Left lung (tissue), 4 donors: ENCODE measurements at regions not wholly inside any gene's neighbourhood (a gene's known extent, or its start where the extent isn't known, plus 50 kb on each side); places are given as distances from the start of the nearest gene placed in this dataset.

Experiments used
- ATAC-seq: fragments of 200-7000 bp; cut with Tn5 transposase; one replicate; pipeline ENCODE4 v1.9.1; 2020; ENCODE audit warnings: moderate library complexity
- DNase-seq, 4 donors: peaks; one replicate each; pipeline ENCODE4 v3.0.0-alpha.2; 2013 to 2020
- H3K27ac ChIP-seq, 2 donors: fragments of 200-600 bp; sonication (generic) in 1 of 2; one replicate each; pipeline versions ENCODE4 v1.5.0 to v1.8.0; 2020 to 2021
- H3K27me3 ChIP-seq, 2 donors: fragments of 200-600 bp; sonication (generic) in 1 of 2; one replicate each; pipeline versions ENCODE4 v1.5.0 to v1.8.0; 2020 to 2021
- H3K36me3 ChIP-seq, 2 donors: fragments of 200-600 bp; sonication (generic) in 1 of 2; one replicate each; pipeline versions ENCODE4 v1.5.0 to v1.8.0; 2020 to 2021
- H3K4me1 ChIP-seq, 2 donors: fragments of 200-600 bp; one replicate each; pipeline ENCODE4 v1.8.0; 2021
- H3K4me3 ChIP-seq, 2 donors: fragments of 200-600 bp; sonication (generic) in 1 of 2; one replicate each; pipeline versions ENCODE4 v1.5.0 to v1.8.0; 2020 to 2021; ENCODE audit warnings: mild to moderate bottlenecking in 1 of 2
- H3K9me3 ChIP-seq, 2 donors: fragments of 200-600 bp; sonication (generic) in 1 of 2; one replicate each; pipeline versions ENCODE4 v1.5.0 to v1.8.0; 2020 to 2021
- CTCF ChIP-seq, 2 donors: fragments of 200-600 bp; sonication (generic) in 1 of 2; IDR thresholded peaks; one replicate each; pipeline versions ENCODE4 v1.5.0 to v1.8.0; 2021; ENCODE audit warnings: antibody characterized with exemption in 2 of 2
- intact Hi-C, 2 donors: fragments of 100-400 bp; cut with DNase I; formaldehyde crosslinking; loops; one replicate each; pipeline versions ENCODE4 v1.11.2 to v1.14.2; 2022
- donor health status: DM: no; HTN: yes; CAD: no.
- donor health status: DM: no; HTN: no; CAD: no.

GRCh38 chr9:108296056-108296455 lies 559.7 kb downstream of the ACTL7B start:
- H3K4me3 ChIP-seq, result no peak overlapping the region
- ATAC-seq, result peak; percentile 44
- intact Hi-C loops, result no loop called here
- no peaks in the 10 kb centered on the region for H3K36me3 ChIP-seq
- H3K9me3 ChIP-seq, result no peaks in the 10 kb centered on the region
- DNase-seq, result no peak
- H3K4me1 ChIP-seq, result peaks cover 4 to 33% of the 10 kb centered on the region in 2 donors
- no peaks in the 10 kb centered on the region for H3K27me3 ChIP-seq
- H3K27ac ChIP-seq, result peak overlapping the region in 1 of 2 donors; percentile 16
- no peak for TF ChIP-seq CTCF (IDR thresholded peaks at IDR 0.05)

- DNase-seq (no peak), ATAC-seq (no peak)
- Histone ChIP-seq H3K4me1 (peaks cover 0 to 5% of the 10 kb centered on the region in 2 donors), H3K36me3 (no peaks in the 10 kb centered on the region), H3K27ac (no peak overlapping the region), H3K27me3 (no peaks in the 10 kb centered on the region), H3K9me3 (no peaks in the 10 kb centered on the region), H3K4me3 (no peak overlapping the region)
- intact Hi-C loops, result no loop called here
- no peak for TF ChIP-seq CTCF (IDR thresholded peaks at IDR 0.05)
These were observed 564.2 kb downstream of the ACTL7B start for GRCh38 chr9:108291586-108291932.

- intact Hi-C loops, result no loop called here
- DNase-seq, result no peak
- Histone ChIP-seq H3K4me1 (no peaks in the 10 kb centered on the region), H3K27me3 (no peaks in the 10 kb centered on the region), H3K36me3 (no peaks in the 10 kb centered on the region), H3K9me3 (no peaks in the 10 kb centered on the region), H3K4me3 (no peak overlapping the region), H3K27ac (no peak overlapping the region)
- no peak for ATAC-seq
- no peak for TF ChIP-seq CTCF (IDR thresholded peaks at IDR 0.05)
These were observed 564.8 kb downstream of the ACTL7B start for GRCh38 chr9:108290839-108291585.

- no peaks in the 10 kb centered on the region for H3K36me3 ChIP-seq
These were observed 569.1 kb downstream of the ACTL7B start for GRCh38 chr9:108286638-108287206.

More at GRCh38 chr9:108286638-108287206, 569.1 kb downstream of the ACTL7B start:
- no peak overlapping the region for H3K27ac ChIP-seq
- no peak for ATAC-seq
- H3K4me3 ChIP-seq, result no peak overlapping the region
- no peak for TF ChIP-seq CTCF (IDR thresholded peaks at IDR 0.05)
- H3K9me3 ChIP-seq, result no peaks in the 10 kb centered on the region
- intact Hi-C loops, result no loop called here
- no peak for DNase-seq
- H3K27me3 ChIP-seq, result no peaks in the 10 kb centered on the region
- H3K4me1 ChIP-seq, result no peaks in the 10 kb centered on the region
